Psoas muscle (tissue), 7 donors: ENCODE measurements at regions not wholly inside any gene's neighbourhood (a gene's known extent, or its start where the extent isn't known, plus 50 kb on each side); places are given as distances from the start of the nearest gene placed in this dataset.
"Not testable (repeated sequence)": the region's sequence is repeated elsewhere in the genome, so short reads cannot be mapped to it uniquely, and the experiment has no call there.

Source experiments
- ATAC-seq, 4 donors: fragments of 200-7000 bp; cut with Tn5 transposase; one replicate each; pipeline ENCODE4 v1.9.1; 2020; ENCODE audit warnings: moderate library complexity in 3 of 4, mild to moderate bottlenecking in 2 of 4
- DNase-seq, 2 donors: peaks; one replicate each; pipeline ENCODE4 v3.0.0-alpha.2; 2020
- H3K27ac ChIP-seq: fragments of 200-600 bp; one replicate; pipeline ENCODE4 v1.8.0; 2022
- H3K27me3 ChIP-seq, 3 donors: fragments of 200-600 bp in 1 of 3; one replicate each; pipeline versions ENCODE4 v1.6.1 to v1.8.0; 2013 to 2022; ENCODE audit warnings: low read length in 2 of 3, mild to moderate bottlenecking in 2 of 3, moderate library complexity in 1 of 3; ENCODE audit not compliant: insufficient read depth in 3 of 3
- H3K36me3 ChIP-seq, 2 donors: fragments of 200-600 bp in 1 of 2; one replicate each; pipeline versions ENCODE4 v1.6.1 to v1.8.0; 2013 to 2022; ENCODE audit warnings: low read depth in 1 of 2, mild to moderate bottlenecking in 1 of 2, moderate library complexity in 1 of 2; ENCODE audit not compliant: insufficient read depth in 1 of 2
- H3K4me1 ChIP-seq: fragments of 200-600 bp; one replicate; pipeline ENCODE4 v1.8.0; 2022
- H3K4me3 ChIP-seq: fragments of 200-600 bp; one replicate; pipeline ENCODE4 v1.8.0; 2022; ENCODE audit warnings: mild to moderate bottlenecking
- H3K9me3 ChIP-seq: fragments of 200-600 bp; one replicate; pipeline ENCODE4 v1.8.0; 2022
- WGBS, 3 donors: extraction: QIAGEN DNeasy Blood & Tissue Kit; methylation state at CpG; one replicate each; pipeline versions ENCODE4 v1.1.6 to v1.1.7; 2013; 5-methylcytosine and 5-hydroxymethylcytosine counted together
- intact Hi-C, 2 donors: fragments of 100-400 bp; cut with DNase I; formaldehyde crosslinking; loops; one replicate each; pipeline versions ENCODE4 v1.11.0 to v1.14.2; 2022
- donor health status: healthy with polysubstance abuse.
- donor health status: DM: no; HTN: no; CAD: no; lungs with moderate emphysema.
- donor health status: Bipolar disorder and iron deficiency.
- donor health status: healthy.
- donor health status: DM: yes; HTN: yes; CAD: no.
- donor health status: DM: no; HTN: no; CAD: no.
- donor health status: DM: yes; HTN: yes; CAD: no.

DNA sequence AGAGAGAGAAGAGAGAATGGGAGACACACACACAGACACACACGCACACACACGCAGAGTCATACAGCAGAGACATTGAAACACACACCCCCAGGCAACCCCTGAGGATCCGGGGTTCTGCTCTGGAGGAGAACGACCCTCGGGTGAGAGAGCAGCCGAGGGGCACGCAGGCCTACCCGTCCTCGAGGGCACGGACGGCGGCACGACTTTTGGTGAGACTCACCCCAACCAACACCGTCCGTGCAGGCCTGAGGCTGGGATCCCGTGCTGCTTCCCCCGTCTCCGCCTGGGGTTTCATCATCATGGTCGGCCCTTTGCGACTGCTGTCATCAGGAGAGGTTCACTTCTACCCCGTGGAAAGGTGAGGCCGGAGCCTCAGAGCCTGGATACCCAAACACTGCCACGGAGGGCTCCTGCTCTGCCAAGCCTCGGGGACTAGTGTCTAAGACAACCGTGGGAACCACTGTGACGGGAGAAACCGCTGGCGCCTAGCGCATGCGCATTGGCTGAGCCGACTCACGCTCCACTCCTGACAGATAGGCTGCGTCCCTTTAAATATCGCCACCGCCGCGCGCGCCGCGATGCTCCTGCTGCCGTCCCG lies 703.4 kb upstream of the TPTE start:
- ATAC-seq, intact Hi-C loops, DNase-seq, H3K4me3 ChIP-seq, H3K9me3 ChIP-seq, H3K4me1 ChIP-seq, H3K27ac ChIP-seq, H3K27me3 ChIP-seq, H3K36me3 ChIP-seq: not testable (repeated sequence)
- WGBS, 3 donors, result 74 to 80% methylated on average over 7 to 21 of the region's 43 CpGs; no CpG with 5 or more reads in 1 of the 3 donors

DNA sequence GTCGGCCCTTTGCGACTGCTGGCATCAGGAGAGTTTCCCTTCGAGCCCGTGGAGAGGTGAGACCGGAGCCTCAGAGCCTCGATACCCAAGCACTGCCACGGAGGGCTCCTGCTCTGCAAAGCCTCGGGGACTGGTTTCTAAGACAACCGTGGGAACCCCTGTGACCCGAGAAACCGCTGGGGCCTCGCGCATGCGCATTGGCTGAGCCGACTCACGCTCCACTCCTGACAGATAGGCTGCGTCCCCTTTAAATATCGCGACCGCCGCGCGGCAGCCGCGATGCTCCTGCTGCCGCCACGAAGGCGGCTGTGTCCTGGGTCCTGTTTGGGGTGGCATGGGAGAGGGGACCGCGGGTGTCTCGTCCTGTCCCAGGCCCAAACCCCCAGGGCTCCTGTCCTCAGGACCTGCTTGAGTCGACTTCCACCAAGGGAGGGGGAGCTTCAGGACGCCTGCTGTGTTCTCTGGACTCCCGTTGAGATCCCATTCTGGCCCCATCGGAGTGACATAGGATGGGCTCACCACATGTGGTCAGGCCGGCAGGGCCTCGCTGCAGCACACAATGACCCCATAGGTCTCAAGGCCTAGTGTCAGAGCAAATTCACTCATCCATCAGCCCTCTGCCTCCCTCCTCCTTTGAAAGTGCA lies 701.7 kb upstream of the TPTE start:
- H3K9me3 ChIP-seq, H3K4me3 ChIP-seq, intact Hi-C loops, H3K4me1 ChIP-seq, H3K36me3 ChIP-seq, H3K27ac ChIP-seq, H3K27me3 ChIP-seq, DNase-seq, ATAC-seq: not testable (repeated sequence)
- 76 to 85% methylated on average over 13 to 20 of the region's 37 CpGs; no CpG with 5 or more reads in 1 of the 3 donors for WGBS, 3 donors

GRCh38 chr21:9820579-9820978 lies 700.8 kb upstream of the TPTE start:
- H3K27ac ChIP-seq, H3K4me3 ChIP-seq, H3K36me3 ChIP-seq, H3K4me1 ChIP-seq, ATAC-seq, H3K9me3 ChIP-seq, intact Hi-C loops, DNase-seq, H3K27me3 ChIP-seq: not testable (repeated sequence)
- whole genome bisulfite sequencing, 3 donors, result 83 to 90% (median 88%) methylated on average over 8 to 17 of the region's 20 CpGs

GRCh38 chr21:9821472-9821871 lies 699.9 kb upstream of the TPTE start:
- H3K27me3 ChIP-seq, H3K9me3 ChIP-seq, H3K4me3 ChIP-seq, H3K27ac ChIP-seq, ATAC-seq, H3K4me1 ChIP-seq, DNase-seq, H3K36me3 ChIP-seq, intact Hi-C loops: not testable (repeated sequence)
- WGBS, 3 donors, result 79 to 85% (median 79%) methylated on average over 16 to 17 of the region's 20 CpGs

- intact Hi-C loops, H3K27ac ChIP-seq, H3K27me3 ChIP-seq, H3K36me3 ChIP-seq, DNase-seq, H3K4me3 ChIP-seq, ATAC-seq, H3K4me1 ChIP-seq, H3K9me3 ChIP-seq: not testable (repeated sequence)
- 76 to 85% (median 83%) methylated on average over 31 to 44 of the region's 49 CpGs for WGBS, 3 donors
These were observed 699.1 kb upstream of the TPTE start for GRCh38 chr21:9822093-9822820.

DNA sequence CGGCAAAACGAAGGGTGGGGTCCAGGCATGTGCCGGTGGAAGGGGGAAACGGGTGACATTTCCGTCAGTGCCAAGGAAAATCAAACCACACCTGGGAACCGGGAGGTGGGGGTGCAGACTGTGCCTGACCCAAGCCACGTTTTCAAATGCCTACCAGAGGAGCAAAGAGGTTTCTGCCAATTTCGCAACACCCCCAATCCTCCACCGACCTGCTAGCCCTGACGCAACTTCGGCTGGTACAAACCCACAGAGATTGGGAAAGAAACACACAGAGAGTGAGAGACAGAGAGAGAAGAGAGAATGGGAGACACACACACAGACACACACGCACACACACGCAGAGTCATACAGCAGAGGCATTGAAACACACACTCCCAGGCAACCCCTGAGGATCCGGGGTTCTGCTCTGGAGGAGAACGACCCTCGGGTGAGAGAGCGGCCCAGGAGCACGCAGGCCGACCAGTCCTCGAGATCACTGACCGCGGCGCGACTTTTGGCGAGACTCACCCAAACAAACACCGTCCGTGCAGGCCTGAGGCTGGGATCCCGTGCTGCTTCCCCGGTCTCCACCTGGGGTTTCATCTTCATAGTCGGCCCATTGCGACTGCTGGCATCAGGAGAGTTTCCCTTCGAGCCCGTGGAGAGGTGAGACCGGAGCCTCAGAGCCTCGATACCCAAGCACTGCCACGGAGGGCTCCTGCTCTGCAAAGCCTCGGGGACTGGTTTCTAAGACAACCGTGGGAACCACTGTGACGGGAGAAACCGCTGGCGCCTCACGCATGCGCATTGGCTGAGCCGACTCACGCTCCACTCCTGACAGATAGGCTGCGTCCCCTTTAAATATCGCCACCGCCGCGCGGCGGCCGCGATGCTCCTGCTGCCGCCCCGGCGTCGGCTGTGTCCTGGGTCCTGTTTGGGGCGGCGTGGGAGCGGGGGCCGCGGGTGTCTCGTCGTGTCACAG lies 697.9 kb upstream of the TPTE start:
- WGBS, 3 donors, result 79 to 88% (median 82%) methylated on average over 39 to 50 of the region's 65 CpGs
- H3K27ac ChIP-seq, H3K4me3 ChIP-seq, H3K27me3 ChIP-seq, H3K36me3 ChIP-seq, H3K9me3 ChIP-seq, H3K4me1 ChIP-seq, intact Hi-C loops, ATAC-seq: not testable (repeated sequence)
- peak; percentile 25 to 74 for DNase-seq

GRCh38 chr21:9830801-9831200 lies 690.6 kb upstream of the TPTE start:
- DNase-seq, H3K27ac ChIP-seq, H3K4me1 ChIP-seq, H3K36me3 ChIP-seq, ATAC-seq, H3K27me3 ChIP-seq, intact Hi-C loops, H3K4me3 ChIP-seq, H3K9me3 ChIP-seq: not testable (repeated sequence)
- 82 to 86% methylated on average over 10 to 11 of the region's 32 CpGs; no CpG with 5 or more reads in 1 of the 3 donors for WGBS, 3 donors

GRCh38 chr21:9832751-9833150 lies 688.6 kb upstream of the TPTE start:
- DNase-seq, H3K27me3 ChIP-seq, ATAC-seq, H3K9me3 ChIP-seq, intact Hi-C loops, H3K4me1 ChIP-seq, H3K27ac ChIP-seq, H3K4me3 ChIP-seq, H3K36me3 ChIP-seq: not testable (repeated sequence)
- 78 to 83% (median 80%) methylated on average over 13 to 16 of the region's 18 CpGs for WGBS, 3 donors

DNA sequence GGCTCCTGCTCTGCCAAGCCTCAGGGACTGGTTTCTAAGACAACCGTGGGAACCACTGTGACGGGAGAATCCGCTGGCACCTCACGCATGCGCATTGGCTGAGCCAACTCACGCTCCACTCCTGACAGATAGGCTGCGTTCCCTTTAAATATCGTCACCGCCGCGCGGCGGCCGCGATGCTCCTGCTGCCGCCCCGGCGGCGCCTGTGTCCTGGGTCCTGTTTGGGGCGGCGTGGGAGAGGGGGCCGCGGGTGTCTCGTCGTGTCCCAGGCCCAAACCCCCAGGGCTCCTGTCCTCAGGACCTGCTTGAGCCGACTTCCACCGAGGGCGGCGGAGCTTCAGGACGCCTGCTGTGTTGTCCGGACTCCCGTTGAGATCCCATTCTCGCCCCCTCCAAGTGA lies 684.8 kb upstream of the TPTE start:
- intact Hi-C loops, ATAC-seq, H3K27ac ChIP-seq, H3K36me3 ChIP-seq, H3K4me3 ChIP-seq, H3K4me1 ChIP-seq, DNase-seq, H3K9me3 ChIP-seq, H3K27me3 ChIP-seq: not testable (repeated sequence)
- 75 to 84% (median 77%) methylated on average over 31 to 33 of the region's 33 CpGs for WGBS, 3 donors

DNA sequence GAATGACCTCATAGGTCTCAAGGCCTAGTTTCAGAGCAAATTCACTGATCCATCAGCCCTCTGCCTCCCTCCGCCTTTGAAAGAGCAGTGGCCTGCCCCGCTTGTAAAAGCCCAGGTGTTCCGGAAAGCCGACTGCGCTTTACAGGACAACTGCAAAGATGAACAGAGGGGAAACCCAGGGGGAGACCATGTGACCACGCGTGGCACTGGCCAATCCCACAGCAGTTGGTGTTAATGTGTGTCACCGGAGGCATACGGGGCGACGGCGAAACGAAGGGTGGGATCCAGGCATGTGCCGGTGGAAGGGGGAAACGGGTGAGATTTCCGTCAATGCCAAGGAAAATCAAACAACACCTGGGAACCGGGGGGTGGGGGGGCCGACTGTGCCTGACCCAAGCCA lies 684.4 kb upstream of the TPTE start:
- DNase-seq, H3K4me1 ChIP-seq, H3K9me3 ChIP-seq, H3K27ac ChIP-seq, H3K27me3 ChIP-seq, ATAC-seq, H3K4me3 ChIP-seq, intact Hi-C loops, H3K36me3 ChIP-seq: not testable (repeated sequence)
- 78 to 83% (median 80%) methylated on average over 18 of the region's 18 CpGs for WGBS, 3 donors
